Endothelial cell of umbilical vein (primary cell): ENCODE measurements at regions not wholly inside any gene's neighbourhood (a gene's known extent, or its start where the extent isn't known, plus 50 kb on each side); places are given as distances from the start of the nearest gene placed in this dataset.
"Not testable (repeated sequence)": the region's sequence is repeated elsewhere in the genome, so short reads cannot be mapped to it uniquely, and the experiment has no call there.

Source experiments
- BruUV-seq: library from RNA; stranded (reverse); fragments of 400-500 nt; replicated peaks from 2 replicates; lab custom pipeline; 2021; lab: Mats Ljungman, UMichigan
- CTCF ChIA-PET: fragments of 300-600, 350-600 bp; sonication (Branson Sonifier 250); formaldehyde crosslinking; loops from one replicate; lab custom pipeline; 2021; ENCODE audit warnings: antibody characterized with exemption, inconsistent platforms; lab: Charles Lee
- POLR2A ChIA-PET: fragments of 300-600, 350-600 bp; sonication (Branson Sonifier 250); formaldehyde crosslinking; loops from one replicate; lab custom pipeline; 2021; ENCODE audit warnings: antibody characterized with exemption, inconsistent platforms; lab: Charles Lee
- DNase-seq: peaks from one replicate; pipeline ENCODE4 v3.0.0-alpha.2; 2011; ENCODE audit warnings: low read depth, low spot score
- FAIRE-seq: peaks from 2 replicates; lab custom pipeline; 2011; peaks lifted over from hg19 to GRCh38; lab: Jason Lieb, UNC
- H2AFZ ChIP-seq: 2 replicates; pipeline ENCODE4 v1.6.0; 2012; ENCODE audit warnings: low read depth, low read length, control low read depth, inconsistent platforms
- H3K27ac ChIP-seq: 2 replicates; pipeline ENCODE4 v1.5.1; 2011; ENCODE audit warnings: low read depth, mild to moderate bottlenecking, control low read depth, low read length, moderate library complexity; ENCODE audit not compliant: insufficient read depth
- H3K27me3 ChIP-seq, 2 experiments: 2 replicates each; pipeline versions ENCODE4 v1.6.0 to v1.6.1; 2011; ENCODE audit warnings: low read length in 2 of 2, mixed read lengths in 1 of 2; ENCODE audit not compliant: control insufficient read depth in 2 of 2, insufficient read depth in 2 of 2
- H3K36me3 ChIP-seq, 2 experiments: 2 replicates in 1 of 2; 3 replicates in 1 of 2; pipeline ENCODE4 v1.5.1; 2011; ENCODE audit warnings: low read length in 2 of 2, mild to moderate bottlenecking in 1 of 2, moderate library complexity in 1 of 2; ENCODE audit not compliant: control insufficient read depth in 2 of 2, insufficient read depth in 2 of 2; ENCODE audit errors: extremely low read depth in 1 of 2
- H3K4me1 ChIP-seq: 3 replicates; pipeline ENCODE4 v1.5.1; 2011; ENCODE audit warnings: mild to moderate bottlenecking, low read length; ENCODE audit not compliant: control insufficient read depth, insufficient read depth; ENCODE audit errors: extremely low read depth
- H3K4me2 ChIP-seq: 2 replicates; pipeline ENCODE4 v1.6.1; 2011; ENCODE audit warnings: low read length, control low read depth, mixed read lengths; ENCODE audit not compliant: insufficient read depth
- H3K4me3 ChIP-seq, 3 experiments: fragments of 200-600 bp in 1 of 3; sonication (generic), shearing (Covaris generic) in 1 of 3; replicated peaks in 1 of 3; 2 replicates each; pipeline ENCODE4 v1.5.1; 2011 to 2016; ENCODE audit warnings: control low read depth in 3 of 3, low read length in 3 of 3, mild to moderate bottlenecking in 2 of 3, inconsistent platforms in 1 of 3, low read depth in 1 of 3, moderate library complexity in 1 of 3; ENCODE audit not compliant: insufficient read depth in 1 of 3
- H3K79me2 ChIP-seq: 2 replicates; pipeline ENCODE4 v1.6.0; 2012; ENCODE audit warnings: low read length, inconsistent platforms; ENCODE audit not compliant: control insufficient read depth, insufficient read depth
- H3K9ac ChIP-seq: replicated peaks from 2 replicates; pipeline ENCODE3; 2011; ENCODE audit warnings: low read length, control low read depth; ENCODE audit not compliant: insufficient read depth; ENCODE audit errors: extremely low read depth
- H3K9me1 ChIP-seq: replicated peaks from 3 replicates; pipeline ENCODE4 v1.6.0; 2011; ENCODE audit warnings: mild to moderate bottlenecking, low read length; ENCODE audit not compliant: control insufficient read depth, insufficient read depth; ENCODE audit errors: extremely low read depth
- H3K9me3 ChIP-seq: replicated peaks from 2 replicates; pipeline ENCODE4 v1.5.1; 2012; ENCODE audit warnings: low read length, inconsistent platforms; ENCODE audit not compliant: control insufficient read depth, insufficient read depth
- H4K20me1 ChIP-seq: replicated peaks from 2 replicates; pipeline ENCODE3; 2011; ENCODE audit warnings: mild to moderate bottlenecking, low read length; ENCODE audit not compliant: control insufficient read depth, insufficient read depth; ENCODE audit errors: extremely low read depth
- CTCF ChIP-seq, 2 donors: IDR thresholded peaks; 1 replicate in 1 of 2; 2 replicates in 1 of 2; pipeline ENCODE4 v1.5.1; 2011; ENCODE audit warnings: low read length in 2 of 2, mild to moderate bottlenecking in 2 of 2, moderate library complexity in 2 of 2, control low read depth in 1 of 2, inconsistent platforms in 1 of 2, low read depth in 1 of 2; ENCODE audit not compliant: insufficient read depth in 1 of 2; ENCODE audit errors: extremely low read depth in 1 of 2
- EZH2 ChIP-seq: IDR thresholded peaks from 2 replicates; pipeline ENCODE4 v1.6.1; 2012; ENCODE audit warnings: borderline replicate concordance, low read depth, mild to moderate bottlenecking, moderate library complexity, low read length, inconsistent platforms; ENCODE audit not compliant: severe bottlenecking
- FOS ChIP-seq: IDR thresholded peaks from 2 replicates; pipeline ENCODE4 v1.6.1; 2011; ENCODE audit warnings: mild to moderate bottlenecking, low read length, moderate library complexity, borderline replicate concordance; ENCODE audit not compliant: insufficient read depth
- GATA2 ChIP-seq: IDR thresholded peaks from 2 replicates; pipeline ENCODE4 v1.7.0; 2011; ENCODE audit warnings: low read depth, mild to moderate bottlenecking, moderate library complexity, mixed read lengths, low read length; ENCODE audit not compliant: insufficient read length, insufficient read depth
- JUN ChIP-seq: IDR thresholded peaks from 2 replicates; pipeline ENCODE4 v1.6.1; 2011; ENCODE audit warnings: borderline replicate concordance, low read depth; ENCODE audit not compliant: insufficient read length, insufficient read depth
- MAX ChIP-seq: IDR thresholded peaks from 2 replicates; pipeline ENCODE4 v1.6.1; 2011; ENCODE audit not compliant: insufficient read depth, insufficient read length
- MYC ChIP-seq: IDR thresholded peaks from one replicate; pipeline ENCODE4 v1.6.1; 2011; ENCODE audit warnings: mild to moderate bottlenecking, low read depth, low read length
- POLR2A ChIP-seq: IDR thresholded peaks from 2 replicates; pipeline ENCODE4 v1.6.1; 2012; ENCODE audit warnings: low read depth, mild to moderate bottlenecking, control low read depth, low read length
- POLR2AphosphoS5 ChIP-seq: IDR thresholded peaks from 2 replicates; pipeline ENCODE4 v1.6.1; 2012; ENCODE audit warnings: low read depth, mild to moderate bottlenecking, control low read depth, low read length, moderate library complexity; ENCODE audit not compliant: insufficient read depth
- dilution Hi-C: fragments of 300-500 bp; cut with MboI; formaldehyde crosslinking; loops from one replicate; pipeline ENCODE4 v1.15.0; 2019; ENCODE audit warnings: low sequenced_read_pairs; ENCODE audit not compliant: extremely low pct_ligation_motif_present
- intact Hi-C: fragments of 100-400 bp; cut with micrococcal nuclease; formaldehyde crosslinking; loops from one replicate; pipeline ENCODE4 v1.10.0; 2022

- no peaks in the 10 kb centered on the region for H3K9me3 ChIP-seq
- H3K27ac ChIP-seq = no peak overlapping the region
- H3K36me3 ChIP-seq = no peaks in the 10 kb centered on the region
- DNase-seq (no peak), FAIRE-seq (no peak)
- POLR2A ChIA-PET = no interaction called here
- no peak overlapping the region for H3K4me2 ChIP-seq
- no TSS peak for BruUV-seq
- H3K4me3 ChIP-seq = no peak overlapping the region
- H3K79me2 ChIP-seq = no peaks in the 10 kb centered on the region
- H4K20me1 ChIP-seq = no peaks in the 10 kb centered on the region
- no peaks in the 10 kb centered on the region for H3K9me1 ChIP-seq
- no peak overlapping the region for H3K9ac ChIP-seq
- CTCF ChIA-PET = no interaction called here
- intact Hi-C loops = no loop called here
- no peak overlapping the region for H2AFZ ChIP-seq
- H3K27me3 ChIP-seq = no peaks in the 10 kb centered on the region
- dilution Hi-C loops = no loop called here
- TF ChIP-seq POLR2AphosphoS5 = no peak
- TF ChIP-seq MAX = no peak
- TF ChIP-seq FOS = no peak
- TF ChIP-seq CTCF (IDR thresholded peaks at IDR 0.05; ENCODE audit: extremely low read depth in 1 of 2, insufficient read depth in 1 of 2, low read depth in 1 of 2, low read length in 2 of 2) = no peak
- no peak for TF ChIP-seq EZH2
- no peak for TF ChIP-seq GATA2
- TF ChIP-seq POLR2A = no peak
- no peak for TF ChIP-seq MYC
- TF ChIP-seq JUN = no peak
- no peaks in the 10 kb centered on the region for H3K4me1 ChIP-seq
Observed at GRCh38 chr6:28011722-28012121, 54.7 kb downstream of the OR2B6 start.

GRCh38 chr6:28021011-28021410 lies 59.4 kb upstream of the ZNF165 start:
- H3K9me1 ChIP-seq, H2AFZ ChIP-seq, dilution Hi-C loops, intact Hi-C loops, BruUV-seq, H3K4me2 ChIP-seq, POLR2A ChIA-PET, H3K9ac ChIP-seq, H3K79me2 ChIP-seq, CTCF ChIA-PET, DNase-seq, H3K36me3 ChIP-seq, H3K9me3 ChIP-seq, H4K20me1 ChIP-seq, FAIRE-seq, H3K4me3 ChIP-seq, H3K27ac ChIP-seq, H3K27me3 ChIP-seq, H3K4me1 ChIP-seq: not testable (repeated sequence)

- intact Hi-C loops, CTCF ChIA-PET, FAIRE-seq, H3K36me3 ChIP-seq, H4K20me1 ChIP-seq, H3K4me1 ChIP-seq, H3K9ac ChIP-seq, H3K9me1 ChIP-seq, POLR2A ChIA-PET, DNase-seq, H3K4me2 ChIP-seq, H3K27ac ChIP-seq, H3K4me3 ChIP-seq, BruUV-seq, H3K27me3 ChIP-seq, H3K9me3 ChIP-seq, H3K79me2 ChIP-seq, H2AFZ ChIP-seq, dilution Hi-C loops: not testable (repeated sequence)
Observed at GRCh38 chr6:28022707-28023106, 57.7 kb upstream of the ZNF165 start.
